Prostate gland (tissue), 2 donors: ENCODE measurements at regions not wholly inside any gene's neighbourhood (a gene's known extent, or its start where the extent isn't known, plus 50 kb on each side); places are given as distances from the start of the nearest gene placed in this dataset.

Source experiments
- DNase-seq: peaks from one replicate; pipeline ENCODE4 v3.0.0-alpha.2; 2019; ENCODE audit warnings: low spot score
- H3K27ac ChIP-seq, 2 donors: fragments of 200-600 bp; sonication (generic); 2 replicates each; pipeline ENCODE4 v1.5.1; 2017 to 2019
- H3K27me3 ChIP-seq: fragments of 200-600 bp; sonication (generic); replicated peaks from 2 replicates; pipeline ENCODE4 v1.5.1; 2019; ENCODE audit not compliant: insufficient read depth
- H3K36me3 ChIP-seq, 2 donors: fragments of 200-600 bp; sonication (generic); 1 replicate in 1 of 2; 2 replicates in 1 of 2; pipeline versions ENCODE4 v1.5.1 to v1.8.1; 2017 to 2019
- H3K4me1 ChIP-seq: fragments of 200-600 bp; sonication (generic); replicated peaks from 2 replicates; pipeline ENCODE4 v1.5.1; 2019
- H3K4me3 ChIP-seq, 2 donors: fragments of 200-600 bp; sonication (generic); 2 replicates each; pipeline ENCODE4 v1.5.1; 2017 to 2019
- H3K9me3 ChIP-seq: fragments of 200-600 bp; sonication (generic); 2 replicates; pipeline ENCODE4 v1.5.1; 2017
- POLR2A ChIP-seq: fragments of 450-650 bp; IDR thresholded peaks from one replicate; pipeline ENCODE4 v1.6.1; 2016; ENCODE audit warnings: antibody characterized with exemption, mild to moderate bottlenecking
- POLR2AphosphoS5 ChIP-seq: sonication (generic); formaldehyde crosslinking; IDR thresholded peaks from one replicate; pipeline ENCODE4 v1.6.1; 2017; ENCODE audit warnings: antibody characterized with exemption
- WGBS: methylation state at CpG from one replicate; pipeline ENCODE4 v1.1.5; 2018; 5-methylcytosine and 5-hydroxymethylcytosine counted together
- intact Hi-C: fragments of 100-400 bp; cut with DNase I; formaldehyde crosslinking; loops from one replicate; pipeline ENCODE4 v1.14.2; 2022
- TF ChIP-seq, protein P1 (sequence below), 4 experiments: fragments of 200-600 bp in 2 of 4; fragments of 450-650 bp in 2 of 4; sonication (generic) in 2 of 4; IDR thresholded peaks; 1 replicate in 3 of 4; 2 replicates in 1 of 4; pipeline ENCODE4 v1.5.1; 2016 to 2019; ENCODE audit warnings: antibody characterized with exemption in 4 of 4, mild to moderate bottlenecking in 2 of 4, moderate library complexity in 2 of 4

DNA sequence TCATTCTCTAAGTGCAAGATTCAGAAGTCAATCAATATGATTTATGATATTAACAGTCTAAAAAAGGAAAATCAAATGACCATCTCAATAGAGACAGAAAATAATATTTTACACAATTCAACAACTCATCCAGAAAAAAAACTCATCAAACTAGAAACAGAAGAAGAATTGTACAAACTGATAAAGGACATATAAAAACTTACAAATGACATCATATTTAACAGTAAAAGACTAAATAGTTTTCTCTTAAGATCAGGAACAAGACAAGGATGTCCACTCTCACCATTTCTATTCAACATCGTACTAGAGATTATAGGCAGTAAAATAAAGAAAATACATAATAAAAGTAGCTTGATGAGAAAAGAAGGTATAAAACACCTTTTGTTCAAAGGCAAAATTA is 527.3 kb downstream of the DACH1 start:
- no peak overlapping the region for H3K27ac ChIP-seq

DNA sequence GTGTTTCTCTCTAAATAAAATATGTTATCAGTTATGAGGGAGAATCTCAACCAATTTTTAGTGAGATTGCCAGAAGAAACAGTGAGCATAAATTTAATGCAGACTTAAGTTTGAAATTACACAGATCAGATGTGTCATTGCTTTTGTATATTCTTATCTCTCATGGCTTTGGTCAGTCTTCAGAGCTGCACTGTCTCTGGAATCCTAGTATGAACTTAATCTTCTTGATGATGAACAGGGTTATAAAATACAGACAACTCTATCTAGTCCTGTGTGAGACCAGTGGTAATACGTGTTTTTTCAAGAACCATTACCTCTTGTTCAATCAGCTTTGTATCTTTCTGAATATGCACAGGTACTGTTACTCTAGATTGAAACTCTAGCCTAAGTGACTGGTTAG is 528.0 kb downstream of the DACH1 start:
- no peak overlapping the region for H3K27ac ChIP-seq
- no peak for TF ChIP-seq POLR2AphosphoS5
- TF ChIP-seq, protein P1, sequence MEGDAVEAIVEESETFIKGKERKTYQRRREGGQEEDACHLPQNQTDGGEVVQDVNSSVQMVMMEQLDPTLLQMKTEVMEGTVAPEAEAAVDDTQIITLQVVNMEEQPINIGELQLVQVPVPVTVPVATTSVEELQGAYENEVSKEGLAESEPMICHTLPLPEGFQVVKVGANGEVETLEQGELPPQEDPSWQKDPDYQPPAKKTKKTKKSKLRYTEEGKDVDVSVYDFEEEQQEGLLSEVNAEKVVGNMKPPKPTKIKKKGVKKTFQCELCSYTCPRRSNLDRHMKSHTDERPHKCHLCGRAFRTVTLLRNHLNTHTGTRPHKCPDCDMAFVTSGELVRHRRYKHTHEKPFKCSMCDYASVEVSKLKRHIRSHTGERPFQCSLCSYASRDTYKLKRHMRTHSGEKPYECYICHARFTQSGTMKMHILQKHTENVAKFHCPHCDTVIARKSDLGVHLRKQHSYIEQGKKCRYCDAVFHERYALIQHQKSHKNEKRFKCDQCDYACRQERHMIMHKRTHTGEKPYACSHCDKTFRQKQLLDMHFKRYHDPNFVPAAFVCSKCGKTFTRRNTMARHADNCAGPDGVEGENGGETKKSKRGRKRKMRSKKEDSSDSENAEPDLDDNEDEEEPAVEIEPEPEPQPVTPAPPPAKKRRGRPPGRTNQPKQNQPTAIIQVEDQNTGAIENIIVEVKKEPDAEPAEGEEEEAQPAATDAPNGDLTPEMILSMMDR (IDR thresholded peaks at IDR 0.05), result no peak
- TF ChIP-seq POLR2A, result no peak
- no peaks in the 10 kb centered on the region for H3K27me3 ChIP-seq
- no peak for DNase-seq
- WGBS, result 91% methylated on average over 1 of the region's 1 CpG
- no peaks in the 10 kb centered on the region for H3K36me3 ChIP-seq
- no peaks in the 10 kb centered on the region for H3K9me3 ChIP-seq
- no peak overlapping the region for H3K4me3 ChIP-seq
- intact Hi-C loops, result no loop called here
- H3K4me1 ChIP-seq, result no peaks in the 10 kb centered on the region

More for the DNA sequence above, 527.3 kb downstream of the DACH1 start:
- no peaks in the 10 kb centered on the region for H3K36me3 ChIP-seq
- 50% methylated on average over 1 of the region's 1 CpG for WGBS
- DNase-seq, result no peak
- no peak overlapping the region for H3K4me3 ChIP-seq
- H3K27me3 ChIP-seq, result no peaks in the 10 kb centered on the region
- intact Hi-C loops, result no loop called here
- no peaks in the 10 kb centered on the region for H3K9me3 ChIP-seq
- no peak for TF ChIP-seq POLR2A
- TF ChIP-seq, protein P1 (IDR thresholded peaks at IDR 0.05), result no peak
- TF ChIP-seq POLR2AphosphoS5, result no peak
- no peaks in the 10 kb centered on the region for H3K4me1 ChIP-seq

DNA sequence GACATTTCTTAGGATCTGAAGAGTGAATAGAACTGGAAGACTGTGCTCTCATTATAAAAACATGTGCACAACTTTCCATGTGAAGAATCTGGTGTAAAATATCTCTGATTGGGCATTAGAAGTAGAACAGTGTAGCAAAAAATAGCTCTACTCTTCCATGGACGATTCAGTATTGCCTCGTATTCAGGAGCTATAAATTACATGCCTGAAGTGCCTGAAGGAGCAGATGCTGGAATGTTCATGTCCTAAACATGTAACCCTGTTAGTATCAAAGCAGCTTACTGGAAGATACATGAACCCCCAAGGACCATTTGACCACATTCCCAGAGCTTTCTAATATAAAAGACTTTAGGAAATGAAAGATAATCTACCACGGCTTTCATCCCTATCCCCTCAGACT is 528.9 kb downstream of the DACH1 start:
- 59% methylated on average over 3 of the region's 3 CpGs for WGBS
- Histone ChIP-seq H3K4me1 (no peaks in the 10 kb centered on the region), H3K36me3 (no peaks in the 10 kb centered on the region), H3K4me3 (no peak overlapping the region), H3K9me3 (no peaks in the 10 kb centered on the region), H3K27ac (no peak overlapping the region), H3K27me3 (no peaks in the 10 kb centered on the region)
- intact Hi-C loops, result no loop called here
- TF ChIP-seq POLR2A (no peak), POLR2AphosphoS5 (no peak)
- TF ChIP-seq, protein P1 (IDR thresholded peaks at IDR 0.05), result no peak
- no peak for DNase-seq

DNA sequence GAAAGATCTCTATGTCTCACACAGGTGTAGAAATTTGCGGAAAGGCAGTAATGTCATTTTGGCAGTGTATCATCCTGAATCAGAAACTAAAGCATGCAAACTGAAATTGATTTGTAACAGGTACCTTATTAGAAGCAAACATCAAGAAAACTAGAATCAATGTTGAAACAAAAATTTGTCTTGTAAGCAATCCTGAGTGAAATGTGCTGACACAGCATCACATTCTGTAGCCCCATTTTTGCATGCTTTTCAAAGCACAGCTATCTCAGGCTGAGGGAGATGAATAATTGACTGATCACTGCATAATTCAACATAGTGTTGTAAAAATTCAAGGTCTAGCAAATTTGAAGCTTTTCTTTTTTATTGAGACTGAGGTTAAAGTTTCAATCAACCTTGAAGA is 539.7 kb downstream of the DACH1 start:
- Histone ChIP-seq H3K27me3 (no peaks in the 10 kb centered on the region), H3K36me3 (no peaks in the 10 kb centered on the region), H3K4me3 (no peak overlapping the region), H3K9me3 (no peaks in the 10 kb centered on the region), H3K4me1 (no peaks in the 10 kb centered on the region), H3K27ac (no peak overlapping the region)
- no peak for DNase-seq
- intact Hi-C loops, result no loop called here
- 100% methylated on average over 1 of the region's 1 CpG for WGBS
- TF ChIP-seq POLR2A (no peak), POLR2AphosphoS5 (no peak)
- TF ChIP-seq, protein P1 (IDR thresholded peaks at IDR 0.05), result no peak

DNA sequence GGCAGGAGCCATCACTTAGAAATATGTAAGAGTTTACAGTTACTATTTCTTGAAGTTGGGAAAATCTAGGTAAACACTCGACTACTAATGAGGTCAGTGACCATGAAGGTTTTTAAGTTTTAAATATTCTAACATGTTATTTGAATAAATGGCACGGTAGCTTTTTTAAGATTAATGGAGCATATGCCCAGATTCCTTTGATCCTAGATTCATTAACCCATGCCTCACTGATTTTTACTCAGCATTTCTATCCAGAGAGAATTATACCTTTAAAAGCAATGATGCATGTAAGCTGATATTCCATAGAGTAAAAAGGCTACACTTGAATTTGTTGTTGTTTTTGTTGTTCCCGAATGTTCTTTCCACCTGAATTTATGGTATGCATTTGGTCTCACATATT is 541.4 kb downstream of the DACH1 start:
- no peak overlapping the region for H3K27ac ChIP-seq
- no peaks in the 10 kb centered on the region for H3K9me3 ChIP-seq
- WGBS, result 88% methylated on average over 3 of the region's 3 CpGs
- no peaks in the 10 kb centered on the region for H3K4me1 ChIP-seq
- H3K36me3 ChIP-seq, result no peaks in the 10 kb centered on the region
- no peak overlapping the region for H3K4me3 ChIP-seq
- no peak for DNase-seq
- intact Hi-C loops, result no loop called here
- H3K27me3 ChIP-seq, result no peaks in the 10 kb centered on the region
- TF ChIP-seq POLR2A (no peak), POLR2AphosphoS5 (no peak)
- TF ChIP-seq, protein P1 (IDR thresholded peaks at IDR 0.05), result no peak
